Muscle layer of colon (tissue), 2 donors: ENCODE measurements at regions not wholly inside any gene's neighbourhood (a gene's known extent, or its start where the extent isn't known, plus 50 kb on each side); places are given as distances from the start of the nearest gene placed in this dataset.
"Not testable (repeated sequence)": the region's sequence is repeated elsewhere in the genome, so short reads cannot be mapped to it uniquely, and the experiment has no call there.

Source experiments
- H3K27ac ChIP-seq: one replicate; pipeline ENCODE4 v1.7.0; 2013; ENCODE audit warnings: low read depth, mild to moderate bottlenecking, low read length, moderate library complexity
- H3K27me3 ChIP-seq, 2 donors: one replicate each; pipeline ENCODE4 v1.7.0; 2013; ENCODE audit warnings: low read length in 2 of 2, mild to moderate bottlenecking in 2 of 2; ENCODE audit not compliant: insufficient read depth in 2 of 2, control insufficient read depth in 1 of 2
- H3K36me3 ChIP-seq: one replicate; pipeline ENCODE4 v1.7.0; 2013; ENCODE audit warnings: mild to moderate bottlenecking, low read length; ENCODE audit not compliant: insufficient read depth
- H3K4me1 ChIP-seq: one replicate; pipeline ENCODE4 v1.7.0; 2013; ENCODE audit warnings: mild to moderate bottlenecking, low read length; ENCODE audit not compliant: insufficient read depth
- H3K4me3 ChIP-seq, 2 donors: one replicate each; pipeline ENCODE4 v1.7.0; 2013; ENCODE audit warnings: low read length in 2 of 2, low read depth in 1 of 2, mild to moderate bottlenecking in 1 of 2, moderate library complexity in 1 of 2
- H3K9ac ChIP-seq: one replicate; pipeline ENCODE4 v1.7.0; 2013; ENCODE audit warnings: low read length
- H3K9me3 ChIP-seq: one replicate; pipeline ENCODE4 v1.7.0; 2013; ENCODE audit warnings: mild to moderate bottlenecking, low read length
- donor health status: abdominal sarcoma.
- donor health status: Adenocarcinoma of cecum.

DNA sequence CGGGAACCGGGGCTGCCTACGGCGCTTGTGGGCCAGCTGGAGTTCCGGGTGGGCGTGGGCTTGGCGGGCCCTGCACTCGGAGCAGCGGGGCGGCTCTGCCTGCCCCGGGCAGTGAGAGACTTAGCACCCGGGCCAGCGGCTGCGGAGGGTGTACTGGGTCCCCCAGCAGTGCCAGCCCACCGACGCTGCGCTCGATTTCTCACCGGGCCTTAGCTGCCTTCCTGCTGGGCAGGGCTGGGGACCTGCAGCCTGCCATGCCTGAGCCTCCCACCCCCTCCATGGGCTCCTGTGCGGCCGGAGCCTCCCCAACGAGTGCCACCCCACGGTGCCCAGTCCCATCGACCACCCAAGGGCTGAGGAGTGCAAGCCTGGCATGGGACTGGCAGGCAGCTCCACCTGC is 72.8 kb upstream of the SSBP2 start:
- not testable (repeated sequence) for H3K27ac ChIP-seq, H3K9me3 ChIP-seq, H3K4me3 ChIP-seq, H3K9ac ChIP-seq, H3K4me1 ChIP-seq, H3K36me3 ChIP-seq, H3K27me3 ChIP-seq

DNA sequence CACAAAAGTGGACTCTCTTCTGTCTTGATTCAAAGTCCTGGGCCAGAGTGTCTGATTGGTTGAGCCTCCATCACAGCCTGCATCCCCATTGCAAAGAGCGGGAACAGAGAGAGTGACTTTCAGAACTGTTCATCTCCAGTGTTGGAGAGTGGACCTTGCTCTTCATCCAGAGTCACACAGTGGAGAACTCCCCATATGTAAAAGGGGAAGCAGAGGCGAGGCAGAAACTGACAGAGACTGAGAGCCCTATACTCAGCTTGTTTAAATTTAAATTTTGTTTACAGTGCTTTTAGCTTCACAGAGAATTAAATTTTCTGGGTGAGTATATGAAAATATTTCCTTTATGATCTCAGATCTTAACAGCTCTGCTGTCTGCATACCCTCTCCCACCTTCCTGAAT is 70.0 kb upstream of the SSBP2 start:
- H3K4me3 ChIP-seq: no peak overlapping the region
- H3K9me3 ChIP-seq: no peaks in the 10 kb centered on the region
- H3K4me1 ChIP-seq: peaks cover 6% of the 10 kb centered on the region
- no peaks in the 10 kb centered on the region for H3K36me3 ChIP-seq
- no peak overlapping the region for H3K9ac ChIP-seq
- H3K27ac ChIP-seq: no peak overlapping the region
- no peaks in the 10 kb centered on the region for H3K27me3 ChIP-seq

- Histone ChIP-seq H3K27me3 (no peaks in the 10 kb centered on the region), H3K27ac (no peak overlapping the region), H3K9ac (no peak overlapping the region), H3K4me1 (peaks cover 4% of the 10 kb centered on the region), H3K36me3 (no peaks in the 10 kb centered on the region), H3K9me3 (no peaks in the 10 kb centered on the region), H3K4me3 (no peak overlapping the region)
Measured at GRCh38 chr5:81820318-81820636, 69.4 kb upstream of the SSBP2 start.

DNA sequence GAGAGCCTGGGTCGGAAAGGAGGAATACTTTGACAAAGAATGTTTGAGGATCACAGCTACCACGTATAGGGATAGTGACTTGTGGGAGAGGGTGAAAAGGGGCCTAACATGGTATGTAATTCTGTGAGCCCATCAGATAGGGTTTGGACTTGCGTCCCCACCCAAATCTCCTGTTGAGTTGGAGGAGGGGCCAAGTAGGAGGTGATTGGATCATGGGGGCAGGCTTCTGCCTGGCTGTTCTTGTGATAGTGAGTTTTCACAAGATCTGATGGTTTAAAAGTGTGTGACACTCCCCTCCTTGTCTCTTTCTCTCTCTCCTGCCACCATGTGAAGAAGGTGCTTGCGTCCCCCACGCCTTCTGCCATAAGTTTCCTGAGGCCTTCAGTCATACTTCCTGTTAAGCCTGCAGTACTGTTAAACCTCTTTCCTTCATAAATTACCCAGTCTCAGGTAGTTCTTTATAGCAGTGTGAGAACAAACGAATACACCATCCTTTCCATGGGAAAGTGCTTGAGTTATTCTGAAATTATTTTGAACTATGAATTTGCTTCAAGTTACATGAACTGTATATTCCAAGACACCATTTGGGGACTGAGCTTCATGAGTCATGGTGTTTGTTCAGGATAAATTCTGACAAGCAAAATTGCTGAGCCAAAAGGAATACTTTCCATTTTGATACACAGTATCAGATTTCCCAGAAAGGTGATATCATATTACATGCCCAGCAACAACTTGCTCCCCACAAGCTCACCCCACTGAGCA is 68.8 kb upstream of the SSBP2 start:
- Histone ChIP-seq H3K9me3 (no peaks in the 10 kb centered on the region), H3K4me1 (no peaks in the 10 kb centered on the region), H3K27me3 (no peaks in the 10 kb centered on the region), H3K4me3 (no peak overlapping the region), H3K36me3 (no peaks in the 10 kb centered on the region), H3K9ac (no peak overlapping the region), H3K27ac (no peak overlapping the region)

GRCh38 chr5:81817980-81818379 is 67.1 kb upstream of the SSBP2 start:
- Histone ChIP-seq H3K36me3 (no peaks in the 10 kb centered on the region), H3K9me3 (no peaks in the 10 kb centered on the region), H3K4me1 (no peaks in the 10 kb centered on the region), H3K9ac (no peak overlapping the region), H3K27me3 (no peaks in the 10 kb centered on the region), H3K4me3 (no peak overlapping the region), H3K27ac (no peak overlapping the region)

DNA sequence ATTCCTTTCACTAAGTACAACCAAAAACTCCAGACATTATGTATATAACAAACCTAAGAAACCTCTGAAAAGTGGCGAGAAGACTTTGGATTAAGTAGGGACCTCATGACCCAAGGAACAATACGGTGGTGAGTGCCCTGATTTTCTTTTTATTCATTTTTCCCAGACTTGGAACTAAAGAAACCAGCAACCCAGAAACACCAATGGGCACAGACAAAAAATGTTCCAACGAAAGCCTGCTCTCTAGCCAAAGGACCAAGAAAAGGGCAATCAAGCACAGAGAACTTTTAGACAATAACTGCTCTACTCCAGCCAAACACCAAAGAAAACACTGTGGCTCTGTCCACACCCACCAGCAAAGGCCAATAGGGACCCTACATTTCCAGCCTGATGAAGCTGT is 66.2 kb upstream of the SSBP2 start:
- no peaks in the 10 kb centered on the region for H3K4me1 ChIP-seq
- H3K4me3 ChIP-seq: no peak overlapping the region
- no peak overlapping the region for H3K9ac ChIP-seq
- no peaks in the 10 kb centered on the region for H3K9me3 ChIP-seq
- no peaks in the 10 kb centered on the region for H3K27me3 ChIP-seq
- H3K27ac ChIP-seq: no peak overlapping the region
- no peaks in the 10 kb centered on the region for H3K36me3 ChIP-seq

DNA sequence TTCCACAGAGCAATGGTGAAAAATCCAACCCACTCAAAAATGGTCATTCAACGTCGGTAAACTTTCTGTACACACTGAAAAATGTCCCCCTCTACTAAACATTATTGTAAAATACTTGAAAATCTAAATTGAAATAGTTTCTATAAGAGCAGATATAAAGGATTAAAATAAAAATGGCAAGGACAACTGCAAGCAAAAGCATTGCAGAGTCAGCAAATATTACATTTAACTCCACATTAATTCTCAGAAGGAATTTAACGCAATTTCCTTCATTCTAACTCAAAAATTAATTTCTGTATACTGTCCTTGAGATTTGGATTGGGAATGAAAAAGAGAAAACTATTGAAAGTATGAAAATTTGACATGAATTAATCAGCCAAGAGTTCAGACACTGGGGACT is 64.4 kb upstream of the SSBP2 start:
- Histone ChIP-seq H3K4me1 (no peaks in the 10 kb centered on the region), H3K27ac (no peak overlapping the region), H3K27me3 (no peaks in the 10 kb centered on the region)

GRCh38 chr5:81808106-81808505 is 57.2 kb upstream of the SSBP2 start:
- no peaks in the 10 kb centered on the region for H3K4me1 ChIP-seq
- no peak overlapping the region for H3K27ac ChIP-seq
- H3K4me3 ChIP-seq: no peak overlapping the region
- no peak overlapping the region for H3K9ac ChIP-seq
- H3K9me3 ChIP-seq: no peaks in the 10 kb centered on the region
- no peaks in the 10 kb centered on the region for H3K36me3 ChIP-seq
- H3K27me3 ChIP-seq: no peaks in the 10 kb centered on the region

More for the DNA sequence above, 64.4 kb upstream of the SSBP2 start:
- no peak overlapping the region for H3K9ac ChIP-seq
- no peaks in the 10 kb centered on the region for H3K9me3 ChIP-seq
- H3K4me3 ChIP-seq: no peak overlapping the region
- no peaks in the 10 kb centered on the region for H3K36me3 ChIP-seq

- no peak overlapping the region for H3K27ac ChIP-seq
- no peaks in the 10 kb centered on the region for H3K9me3 ChIP-seq
- H3K4me3 ChIP-seq: no peak overlapping the region
- H3K4me1 ChIP-seq: no peaks in the 10 kb centered on the region
- H3K36me3 ChIP-seq: no peaks in the 10 kb centered on the region
- H3K27me3 ChIP-seq: no peaks in the 10 kb centered on the region
- no peak overlapping the region for H3K9ac ChIP-seq
Measured at GRCh38 chr5:81805086-81805485, 54.2 kb upstream of the SSBP2 start.

DNA sequence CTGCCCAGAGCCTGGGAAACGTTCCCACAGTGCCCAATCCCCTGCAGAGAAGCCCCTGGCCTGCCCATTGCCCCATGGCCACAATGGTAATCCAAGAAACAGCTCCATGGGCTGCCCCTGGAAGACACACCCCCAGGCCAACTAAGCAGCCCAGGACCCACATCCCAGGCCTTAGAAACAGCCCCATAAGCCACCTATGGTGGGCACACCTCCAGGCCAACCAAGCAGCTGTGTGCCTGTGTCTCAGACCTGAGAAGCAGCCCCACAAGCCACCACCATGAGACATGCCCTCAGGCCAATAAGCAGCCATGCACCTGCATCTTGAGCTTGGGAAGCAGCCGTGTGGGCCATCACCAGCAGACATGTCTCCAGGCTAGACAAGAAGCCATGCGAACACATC is 52.9 kb upstream of the SSBP2 start:
- Histone ChIP-seq H3K9me3 (no peaks in the 10 kb centered on the region), H3K27ac (no peak overlapping the region), H3K27me3 (no peaks in the 10 kb centered on the region), H3K4me3 (no peak overlapping the region), H3K9ac (no peak overlapping the region), H3K36me3 (no peaks in the 10 kb centered on the region), H3K4me1 (no peaks in the 10 kb centered on the region)

GRCh38 chr5:81802625-81803024 is 51.7 kb upstream of the SSBP2 start:
- no peak overlapping the region for H3K27ac ChIP-seq
- no peak overlapping the region for H3K9ac ChIP-seq
- H3K4me3 ChIP-seq: no peak overlapping the region
- no peaks in the 10 kb centered on the region for H3K9me3 ChIP-seq
- H3K36me3 ChIP-seq: no peaks in the 10 kb centered on the region
- no peaks in the 10 kb centered on the region for H3K4me1 ChIP-seq
- H3K27me3 ChIP-seq: no peaks in the 10 kb centered on the region

GRCh38 chr5:81802020-81802419 is 51.1 kb upstream of the SSBP2 start:
- no peak overlapping the region for H3K27ac ChIP-seq
- no peaks in the 10 kb centered on the region for H3K36me3 ChIP-seq
- no peaks in the 10 kb centered on the region for H3K27me3 ChIP-seq
- H3K4me1 ChIP-seq: no peaks in the 10 kb centered on the region
- H3K4me3 ChIP-seq: no peak overlapping the region
- no peak overlapping the region for H3K9ac ChIP-seq
- no peaks in the 10 kb centered on the region for H3K9me3 ChIP-seq
